ENCODE measurements at regions not wholly inside any gene's neighbourhood (a gene's known extent, or its start where the extent isn't known, plus 50 kb on each side); places are given as distances from the start of the nearest gene placed in this dataset.

DNA sequence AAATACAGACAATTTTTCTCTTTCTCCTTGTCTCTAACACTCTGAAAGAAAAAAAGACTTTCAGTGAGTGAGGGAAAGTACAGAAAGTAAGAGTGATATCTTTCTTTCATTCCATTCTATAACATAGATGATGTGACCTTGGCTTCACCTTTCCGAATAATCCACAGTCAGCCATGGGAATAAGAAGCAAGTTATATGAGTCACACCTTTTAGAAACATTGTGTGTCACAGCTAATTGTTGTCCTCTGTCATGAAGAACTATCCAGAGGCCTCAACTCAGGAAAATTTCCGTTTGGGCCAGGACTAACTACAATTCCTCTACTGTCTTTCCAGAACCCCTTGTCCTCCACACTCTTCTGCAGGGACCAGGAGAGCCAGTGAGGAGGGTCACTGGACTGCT is 209.7 kb upstream of the FAR2 start:
- no peak for DNase-seq (ENCODE audit: low spot score)

GRCh38 chr12:28941248-28941647 is 207.8 kb upstream of the FAR2 start:
- Histone ChIP-seq H3K27me3 (replicated peaks; ENCODE audit: insufficient read depth, low read depth, low read length, poor library complexity) (no peaks in the 10 kb centered on the region), H3K4me3 (ENCODE audit: low read depth, low read length, poor library complexity, severe bottlenecking) (no peak overlapping the region), H3K4me1 (ENCODE audit: insufficient read depth, low read length, poor library complexity, severe bottlenecking) (no peaks in the 10 kb centered on the region), H3K36me3 (ENCODE audit: insufficient read depth, low read length, poor library complexity, severe bottlenecking) (no peaks in the 10 kb centered on the region), H3K9me3 (ENCODE audit: low read depth, low read length, poor library complexity, severe bottlenecking) (no peaks in the 10 kb centered on the region), H3K27ac (ENCODE audit: low read depth, low read length, poor library complexity, severe bottlenecking) (no peak overlapping the region)
- no peak for DNase-seq (ENCODE audit: low spot score)
- no peak for TF ChIP-seq EZH2 (IDR thresholded peaks at IDR 0.05; ENCODE audit: borderline replicate concordance, low read depth, low read length, poor library complexity, severe bottlenecking)
- TF ChIP-seq CTCF (conservative IDR thresholded peaks at IDR 0.05; ENCODE audit: low read depth, low read length), result no peak
- ChIA-PET CTCF (no interaction called here), POLR2A (ENCODE audit: low non-redundant PET) (no interaction called here)
- intact Hi-C loops (cut with micrococcal nuclease; ENCODE audit: unreplicated experiment), result no loop called here
- BruUV-seq (replicated peaks), result no TSS peak

More for the DNA sequence above, 209.7 kb upstream of the FAR2 start:
- CTCF ChIA-PET, result no interaction called here
- Histone ChIP-seq H3K36me3 (ENCODE audit: insufficient read depth, low read length, poor library complexity, severe bottlenecking) (no peaks in the 10 kb centered on the region), H3K4me1 (ENCODE audit: insufficient read depth, low read length, poor library complexity, severe bottlenecking) (no peaks in the 10 kb centered on the region), H3K27ac (ENCODE audit: low read depth, low read length, poor library complexity, severe bottlenecking) (no peak overlapping the region), H3K27me3 (replicated peaks; ENCODE audit: insufficient read depth, low read depth, low read length, poor library complexity) (no peaks in the 10 kb centered on the region), H3K4me3 (ENCODE audit: low read depth, low read length, poor library complexity, severe bottlenecking) (no peak overlapping the region), H3K9me3 (ENCODE audit: low read depth, low read length, poor library complexity, severe bottlenecking) (no peaks in the 10 kb centered on the region)
- no TSS peak for BruUV-seq (replicated peaks)
- intact Hi-C loops (cut with micrococcal nuclease; ENCODE audit: unreplicated experiment), result no loop called here
- TF ChIP-seq CTCF (conservative IDR thresholded peaks at IDR 0.05; ENCODE audit: low read depth, low read length) (no peak), EZH2 (IDR thresholded peaks at IDR 0.05; ENCODE audit: borderline replicate concordance, low read depth, low read length, poor library complexity, severe bottlenecking) (no peak)
- POLR2A ChIA-PET (ENCODE audit: low non-redundant PET), result no interaction called here

- Histone ChIP-seq H3K4me3 (ENCODE audit: low read depth, low read length, poor library complexity, severe bottlenecking) (no peak overlapping the region), H3K4me1 (ENCODE audit: insufficient read depth, low read length, poor library complexity, severe bottlenecking) (no peaks in the 10 kb centered on the region), H3K36me3 (ENCODE audit: insufficient read depth, low read length, poor library complexity, severe bottlenecking) (no peaks in the 10 kb centered on the region), H3K27ac (ENCODE audit: low read depth, low read length, poor library complexity, severe bottlenecking) (no peak overlapping the region), H3K27me3 (replicated peaks; ENCODE audit: insufficient read depth, low read depth, low read length, poor library complexity) (no peaks in the 10 kb centered on the region), H3K9me3 (ENCODE audit: low read depth, low read length, poor library complexity, severe bottlenecking) (no peaks in the 10 kb centered on the region)
- POLR2A ChIA-PET (ENCODE audit: low non-redundant PET), result no interaction called here
- intact Hi-C loops (cut with micrococcal nuclease; ENCODE audit: unreplicated experiment), result no loop called here
- CTCF ChIA-PET, result no interaction called here
- no TSS peak for BruUV-seq (replicated peaks)
- TF ChIP-seq EZH2 (IDR thresholded peaks at IDR 0.05; ENCODE audit: borderline replicate concordance, low read depth, low read length, poor library complexity, severe bottlenecking), result no peak
- DNase-seq (ENCODE audit: low spot score), result peak; percentile 5
These were observed 202.7 kb upstream of the FAR2 start for GRCh38 chr12:28946361-28946760.

DNA sequence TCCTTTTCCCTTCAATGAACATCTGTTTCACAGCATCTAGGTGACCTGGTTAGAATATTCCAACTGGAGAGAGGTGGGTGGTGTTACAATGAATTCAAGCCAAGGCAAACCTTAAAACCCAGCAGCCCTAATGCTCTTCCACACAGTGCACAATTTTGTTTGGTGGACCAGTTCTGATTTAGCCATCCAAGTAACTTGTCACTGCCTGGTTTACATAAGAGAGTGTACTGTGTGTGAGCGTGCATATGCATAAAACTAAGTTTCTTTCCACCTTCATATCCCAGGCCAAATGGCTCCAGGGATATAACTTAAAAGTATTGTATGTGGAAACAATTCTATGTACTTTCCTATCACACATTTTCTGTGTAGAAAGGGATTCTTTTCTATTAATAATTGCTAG is 200.4 kb upstream of the FAR2 start:
- CTCF ChIA-PET, result no interaction called here
- Histone ChIP-seq H3K9me3 (ENCODE audit: low read depth, low read length, poor library complexity, severe bottlenecking) (no peaks in the 10 kb centered on the region), H3K27me3 (replicated peaks; ENCODE audit: insufficient read depth, low read depth, low read length, poor library complexity) (no peaks in the 10 kb centered on the region)

More for the DNA sequence above, 200.4 kb upstream of the FAR2 start:
- no peak for DNase-seq (ENCODE audit: low spot score)
- Histone ChIP-seq H3K4me1 (ENCODE audit: insufficient read depth, low read length, poor library complexity, severe bottlenecking) (no peaks in the 10 kb centered on the region), H3K4me3 (ENCODE audit: low read depth, low read length, poor library complexity, severe bottlenecking) (no peak overlapping the region), H3K36me3 (ENCODE audit: insufficient read depth, low read length, poor library complexity, severe bottlenecking) (no peaks in the 10 kb centered on the region), H3K27ac (ENCODE audit: low read depth, low read length, poor library complexity, severe bottlenecking) (no peak overlapping the region)
- POLR2A ChIA-PET (ENCODE audit: low non-redundant PET), result no interaction called here
- no peak for TF ChIP-seq EZH2 (IDR thresholded peaks at IDR 0.05; ENCODE audit: borderline replicate concordance, low read depth, low read length, poor library complexity, severe bottlenecking)
- no peak for TF ChIP-seq CTCF (conservative IDR thresholded peaks at IDR 0.05; ENCODE audit: low read depth, low read length)
- intact Hi-C loops (cut with micrococcal nuclease; ENCODE audit: unreplicated experiment), result no loop called here
- no TSS peak for BruUV-seq (replicated peaks)
